Transverse colon (tissue), 4 donors: ENCODE measurements at regions not wholly inside any gene's neighbourhood (a gene's known extent, or its start where the extent isn't known, plus 50 kb on each side); places are given as distances from the start of the nearest gene placed in this dataset.

Source experiments
- DNase-seq: peaks from one replicate; pipeline ENCODE4 v3.0.0-alpha.2; 2019
- H3K27ac ChIP-seq, 4 donors: fragments of 200-600 bp; sonication (generic); 2 replicates each; pipeline ENCODE4 v1.5.1; 2016 to 2018; ENCODE audit warnings: inconsistent platforms in 4 of 4
- H3K27me3 ChIP-seq: fragments of 200-600 bp; sonication (generic); 2 replicates; pipeline ENCODE4 v1.5.1; 2017; ENCODE audit warnings: inconsistent platforms
- H3K36me3 ChIP-seq, 4 donors: fragments of 200-600 bp; sonication (generic); 2 replicates each; pipeline ENCODE4 v1.5.1; 2017 to 2019; ENCODE audit warnings: inconsistent platforms in 4 of 4
- H3K4me1 ChIP-seq, 4 donors: fragments of 200-600 bp; sonication (generic); 2 replicates each; pipeline ENCODE4 v1.5.1; 2017 to 2020; ENCODE audit warnings: inconsistent platforms in 4 of 4
- H3K4me3 ChIP-seq, 4 donors: fragments of 200-600 bp; sonication (generic); 1 replicate in 1 of 4; 2 replicates in 3 of 4; pipeline versions ENCODE4 v1.5.1 to v1.6.1; 2017 to 2019; ENCODE audit warnings: inconsistent platforms in 4 of 4
- H3K9me3 ChIP-seq, 2 donors: fragments of 200-600 bp; sonication (generic); 2 replicates each; pipeline ENCODE4 v1.5.1; 2017 to 2019; ENCODE audit warnings: inconsistent platforms in 2 of 2
- EP300 ChIP-seq: sonication (generic); formaldehyde crosslinking; IDR thresholded peaks from one replicate; pipeline ENCODE4 v1.6.1; 2017; ENCODE audit warnings: antibody characterized with exemption, low read depth
- POLR2A ChIP-seq: fragments of 450-650 bp; IDR thresholded peaks from one replicate; pipeline ENCODE4 v1.6.1; 2016; ENCODE audit warnings: antibody characterized with exemption, mild to moderate bottlenecking, moderate library complexity
- POLR2AphosphoS5 ChIP-seq, 3 donors: sonication (generic); formaldehyde crosslinking; IDR thresholded peaks; one replicate each; pipeline ENCODE4 v1.6.1; 2016; ENCODE audit warnings: antibody characterized with exemption in 3 of 3
- WGBS, 2 donors: methylation state at CpG; one replicate each; pipeline ENCODE4 v1.1.5; 2018; ENCODE audit warnings: low coverage in 1 of 2; 5-methylcytosine and 5-hydroxymethylcytosine counted together
- in situ Hi-C, 4 donors: fragments of 200-750 bp; cut with MboI; loops; one replicate each; pipeline versions ENCODE4 v1.15.0 to v1.15.1; 2017; ENCODE audit warnings: low sequenced_read_pairs in 3 of 4, low pct_ligation_motif_present in 1 of 4, low pct_unique_long_range_greater_than_20kb in 1 of 4
- intact Hi-C: fragments of 100-400 bp; cut with DNase I; formaldehyde crosslinking; loops from one replicate; pipeline ENCODE4 v1.15.1; 2023; ENCODE audit warnings: low total_unique reads
- TF ChIP-seq, protein P1 (sequence below), 5 experiments: fragments of 200-600 bp in 3 of 5; fragments of 450-650 bp in 2 of 5; sonication (generic) in 3 of 5; IDR thresholded peaks; 1 replicate in 2 of 5; 2 replicates in 3 of 5; pipeline ENCODE4 v1.5.1; 2016 to 2017; ENCODE audit warnings: antibody characterized with exemption in 5 of 5, inconsistent platforms in 3 of 5, mild to moderate bottlenecking in 2 of 5, moderate library complexity in 1 of 5

DNA sequence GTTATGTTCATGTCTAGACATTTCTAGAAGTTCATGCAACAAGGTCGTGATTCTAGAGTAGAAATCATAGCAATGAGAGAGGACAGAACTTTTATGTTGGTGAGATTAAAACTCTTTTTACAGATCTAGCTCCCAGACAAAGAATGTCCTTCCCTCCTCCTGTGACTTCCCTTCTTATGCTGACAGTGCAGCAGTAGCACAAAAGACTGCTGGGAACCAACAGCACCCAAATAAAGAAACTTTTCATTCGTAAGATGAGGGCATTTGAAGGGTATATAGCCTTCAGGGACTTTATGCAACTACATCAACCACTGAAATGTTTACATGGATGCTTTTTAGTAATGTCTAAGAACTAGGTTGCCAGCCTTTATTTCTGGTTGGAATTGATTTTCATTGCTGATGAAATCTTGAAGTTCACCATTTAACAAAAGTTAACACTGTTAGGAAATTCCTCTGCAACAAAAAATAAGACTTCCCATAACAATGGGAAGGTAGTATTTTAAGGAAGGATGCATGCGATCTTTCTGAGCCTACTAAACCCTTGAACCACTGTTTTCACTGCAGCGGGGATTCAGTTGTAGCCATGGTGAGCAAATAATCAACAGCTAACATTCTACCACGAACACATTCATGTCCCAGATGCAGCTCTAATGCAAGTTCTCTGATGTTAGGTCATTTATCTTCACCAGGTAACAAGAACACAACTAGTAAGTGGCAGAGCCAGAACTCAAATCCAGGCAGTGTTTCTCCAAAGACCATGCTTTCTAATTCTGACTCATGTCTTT lies 672.8 kb downstream of the PTPRC start:
- intact Hi-C loops (no loop called here), in situ Hi-C loops (no loop called here)
- Histone ChIP-seq H3K27me3 (no peaks in the 10 kb centered on the region), H3K36me3 (no peaks in the 10 kb centered on the region), H3K9me3 (no peaks in the 10 kb centered on the region), H3K4me1 (no peaks in the 10 kb centered on the region), H3K27ac (no peak overlapping the region), H3K4me3 (no peak overlapping the region)
- TF ChIP-seq, protein P1, sequence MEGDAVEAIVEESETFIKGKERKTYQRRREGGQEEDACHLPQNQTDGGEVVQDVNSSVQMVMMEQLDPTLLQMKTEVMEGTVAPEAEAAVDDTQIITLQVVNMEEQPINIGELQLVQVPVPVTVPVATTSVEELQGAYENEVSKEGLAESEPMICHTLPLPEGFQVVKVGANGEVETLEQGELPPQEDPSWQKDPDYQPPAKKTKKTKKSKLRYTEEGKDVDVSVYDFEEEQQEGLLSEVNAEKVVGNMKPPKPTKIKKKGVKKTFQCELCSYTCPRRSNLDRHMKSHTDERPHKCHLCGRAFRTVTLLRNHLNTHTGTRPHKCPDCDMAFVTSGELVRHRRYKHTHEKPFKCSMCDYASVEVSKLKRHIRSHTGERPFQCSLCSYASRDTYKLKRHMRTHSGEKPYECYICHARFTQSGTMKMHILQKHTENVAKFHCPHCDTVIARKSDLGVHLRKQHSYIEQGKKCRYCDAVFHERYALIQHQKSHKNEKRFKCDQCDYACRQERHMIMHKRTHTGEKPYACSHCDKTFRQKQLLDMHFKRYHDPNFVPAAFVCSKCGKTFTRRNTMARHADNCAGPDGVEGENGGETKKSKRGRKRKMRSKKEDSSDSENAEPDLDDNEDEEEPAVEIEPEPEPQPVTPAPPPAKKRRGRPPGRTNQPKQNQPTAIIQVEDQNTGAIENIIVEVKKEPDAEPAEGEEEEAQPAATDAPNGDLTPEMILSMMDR (IDR thresholded peaks at IDR 0.05), result no peak
- TF ChIP-seq EP300 (no peak), POLR2AphosphoS5 (IDR thresholded peaks at IDR 0.05) (no peak), POLR2A (no peak)
- no peak for DNase-seq
- 63 to 83% methylated on average over 3 to 5 of the region's 5 CpGs for WGBS, 2 donors

DNA sequence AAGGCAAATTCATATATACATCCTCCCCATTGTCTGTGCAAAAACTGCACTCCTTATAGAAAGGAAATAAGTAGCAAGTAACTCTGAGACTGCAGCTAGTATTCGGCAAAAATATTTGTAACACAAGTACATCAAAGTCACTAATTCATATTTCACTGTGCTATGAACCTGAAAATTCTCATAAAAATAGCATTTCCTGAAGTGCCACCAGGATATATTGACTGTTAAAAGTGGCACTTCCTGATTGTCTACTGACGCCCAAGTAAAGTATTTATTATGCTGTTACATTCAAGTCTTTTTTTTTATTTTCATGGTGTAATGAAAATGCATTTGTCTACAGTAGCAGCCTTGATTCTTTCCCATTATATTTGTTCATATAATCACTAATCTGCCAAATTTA lies 673.8 kb downstream of the PTPRC start:
- 25 to 30% methylated on average over 2 of the region's 2 CpGs for WGBS, 2 donors
- intact Hi-C loops (no loop called here), in situ Hi-C loops (no loop called here)
- no peaks in the 10 kb centered on the region for H3K27me3 ChIP-seq
- DNase-seq, result no peak
- H3K9me3 ChIP-seq, result no peaks in the 10 kb centered on the region
- H3K4me3 ChIP-seq, result no peak overlapping the region
- no peak overlapping the region for H3K27ac ChIP-seq
- TF ChIP-seq EP300 (no peak), POLR2A (no peak), POLR2AphosphoS5 (IDR thresholded peaks at IDR 0.05) (no peak)
- TF ChIP-seq, protein P1 (IDR thresholded peaks at IDR 0.05), result no peak
- no peaks in the 10 kb centered on the region for H3K4me1 ChIP-seq
- no peaks in the 10 kb centered on the region for H3K36me3 ChIP-seq

DNA sequence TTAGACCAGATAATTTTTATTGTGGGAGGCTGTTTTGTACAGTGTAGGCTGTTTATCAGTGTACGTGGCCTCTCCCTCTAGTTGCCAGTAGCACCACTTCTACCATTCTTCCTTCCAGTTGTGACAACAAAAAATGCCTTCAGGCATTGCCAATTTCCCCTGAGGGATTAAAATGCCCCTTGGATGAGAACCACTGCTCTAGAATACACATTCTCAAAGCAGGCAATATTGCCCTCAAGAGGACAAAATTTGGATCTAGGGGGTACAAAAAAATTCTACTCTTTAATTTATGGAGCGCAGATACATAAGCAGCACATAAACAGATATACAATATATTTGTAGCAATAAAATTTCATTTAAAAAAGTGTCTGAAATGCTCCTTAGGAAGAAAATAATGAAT lies 674.6 kb downstream of the PTPRC start:
- intact Hi-C loops, result no loop called here
- Histone ChIP-seq H3K4me3 (no peak overlapping the region), H3K9me3 (no peaks in the 10 kb centered on the region), H3K27ac (no peak overlapping the region), H3K27me3 (no peaks in the 10 kb centered on the region), H3K36me3 (no peaks in the 10 kb centered on the region), H3K4me1 (no peaks in the 10 kb centered on the region)
- no peak for DNase-seq
- WGBS, 2 donors, result 80 to 100% methylated on average over 1 to 2 of the region's 2 CpGs
- no peak for TF ChIP-seq POLR2AphosphoS5 (IDR thresholded peaks at IDR 0.05)
- TF ChIP-seq EP300, result no peak
- TF ChIP-seq, protein P1 (IDR thresholded peaks at IDR 0.05), result no peak
- no peak for TF ChIP-seq POLR2A
- in situ Hi-C loops, result no loop called here

DNA sequence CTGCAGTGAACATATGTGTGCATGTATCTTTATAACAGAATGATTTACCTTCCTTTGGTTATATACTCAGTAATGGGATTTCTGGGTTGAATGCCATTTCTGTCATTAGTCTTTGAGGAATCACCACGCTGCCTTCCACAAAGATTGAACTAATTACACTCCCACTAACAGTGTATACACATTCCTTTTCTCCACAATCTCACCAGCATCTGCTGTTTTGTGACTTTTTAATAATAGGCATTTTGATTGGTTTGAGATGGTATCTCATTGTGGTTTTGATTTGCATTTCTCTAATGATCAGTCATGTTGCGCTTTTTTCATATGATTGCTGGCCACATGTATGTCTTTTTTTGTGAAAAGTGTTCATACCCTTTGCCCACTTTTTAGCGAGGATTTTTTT lies 680.5 kb downstream of the PTPRC start:
- H3K27me3 ChIP-seq, result no peaks in the 10 kb centered on the region
- H3K27ac ChIP-seq, result no peak overlapping the region
- in situ Hi-C loops, result no loop called here
- H3K9me3 ChIP-seq, result no peaks in the 10 kb centered on the region
- no peaks in the 10 kb centered on the region for H3K4me1 ChIP-seq
- no peak overlapping the region for H3K4me3 ChIP-seq
- 92 to 97% methylated on average over 3 of the region's 3 CpGs for WGBS, 2 donors
- TF ChIP-seq POLR2A, result no peak
- TF ChIP-seq, protein P1 (IDR thresholded peaks at IDR 0.05), result no peak
- TF ChIP-seq POLR2AphosphoS5 (IDR thresholded peaks at IDR 0.05), result no peak
- no peaks in the 10 kb centered on the region for H3K36me3 ChIP-seq
- no peak for DNase-seq
- intact Hi-C loops, result no loop called here
